ENCODE measurements at regions not wholly inside any gene's neighbourhood (a gene's known extent, or its start where the extent isn't known, plus 50 kb on each side); places are given as distances from the start of the nearest gene placed in this dataset.

- no peaks in the 10 kb centered on the region for H3K79me2 ChIP-seq (ENCODE audit: control insufficient read depth, low read length)
- H3K9me2 ChIP-seq (replicated peaks; ENCODE audit: control insufficient read depth, low read length): no peaks in the 10 kb centered on the region
- no peak overlapping the region for H3K4me3 ChIP-seq (ENCODE audit: low read length)
- TF ChIP-seq EZH2phosphoT487 (IDR thresholded peaks at IDR 0.05; ENCODE audit: borderline replicate concordance, low read length): no peak
- H3K27ac ChIP-seq (ENCODE audit: low read depth, low read length): no peak overlapping the region
- no peaks in the 10 kb centered on the region for H3K36me3 ChIP-seq (ENCODE audit: control insufficient read depth, low read length)
- no peaks in the 10 kb centered on the region for H3K9me3 ChIP-seq (ENCODE audit: control insufficient read depth, insufficient read depth, low read length)
- no peaks in the 10 kb centered on the region for H3F3A ChIP-seq (ENCODE audit: control insufficient read depth, insufficient read depth)
- no peak overlapping the region for H3K4me2 ChIP-seq (ENCODE audit: low read length)
- no peaks in the 10 kb centered on the region for H4K20me1 ChIP-seq (ENCODE audit: control insufficient read depth, insufficient read depth, low read depth, low read length)
- H3K4me1 ChIP-seq (ENCODE audit: control insufficient read depth, low read length): no peaks in the 10 kb centered on the region
- H3K27me3 ChIP-seq (ENCODE audit: control insufficient read depth, low read length): peaks cover 4% of the 10 kb centered on the region; the same call in 1 of the 2 replicates
These were observed 97.2 kb upstream of the ANKH start for GRCh38 chr5:14968796-14969195.

- Histone ChIP-seq H3K27ac (ENCODE audit: low read depth, low read length) (no peak overlapping the region), H3K9me2 (replicated peaks; ENCODE audit: control insufficient read depth, low read length) (no peaks in the 10 kb centered on the region), H3K27me3 (ENCODE audit: control insufficient read depth, low read length) (no peaks in the 10 kb centered on the region), H3K79me2 (ENCODE audit: control insufficient read depth, low read length) (no peaks in the 10 kb centered on the region), H4K20me1 (ENCODE audit: control insufficient read depth, insufficient read depth, low read depth, low read length) (no peaks in the 10 kb centered on the region), H3K36me3 (ENCODE audit: control insufficient read depth, low read length) (no peaks in the 10 kb centered on the region), H3F3A (ENCODE audit: control insufficient read depth, insufficient read depth) (no peaks in the 10 kb centered on the region), H3K4me3 (ENCODE audit: low read length) (no peak overlapping the region), H3K9me3 (ENCODE audit: control insufficient read depth, insufficient read depth, low read length) (no peaks in the 10 kb centered on the region), H3K4me2 (ENCODE audit: low read length) (no peak overlapping the region), H3K4me1 (ENCODE audit: control insufficient read depth, low read length) (no peaks in the 10 kb centered on the region)
- no peak for TF ChIP-seq CTCF (IDR thresholded peaks at IDR 0.05; ENCODE audit: low read depth, low read length, poor library complexity, severe bottlenecking)
- TF ChIP-seq EZH2phosphoT487 (IDR thresholded peaks at IDR 0.05; ENCODE audit: borderline replicate concordance, low read length): no peak
These were observed 95.6 kb upstream of the ANKH start for GRCh38 chr5:14967166-14967565.

- Histone ChIP-seq H3K9me2 (replicated peaks; ENCODE audit: control insufficient read depth, low read length) (no peaks in the 10 kb centered on the region), H3K27ac (ENCODE audit: low read depth, low read length) (no peak overlapping the region), H3K36me3 (ENCODE audit: control insufficient read depth, low read length) (no peaks in the 10 kb centered on the region), H3K27me3 (ENCODE audit: control insufficient read depth, low read length) (no peaks in the 10 kb centered on the region), H4K20me1 (ENCODE audit: control insufficient read depth, insufficient read depth, low read depth, low read length) (no peaks in the 10 kb centered on the region), H3K4me2 (ENCODE audit: low read length) (no peak overlapping the region), H3K79me2 (ENCODE audit: control insufficient read depth, low read length) (no peaks in the 10 kb centered on the region), H3F3A (ENCODE audit: control insufficient read depth, insufficient read depth) (no peaks in the 10 kb centered on the region), H3K9me3 (ENCODE audit: control insufficient read depth, insufficient read depth, low read length) (no peaks in the 10 kb centered on the region), H3K4me3 (ENCODE audit: low read length) (no peak overlapping the region), H3K4me1 (ENCODE audit: control insufficient read depth, low read length) (no peaks in the 10 kb centered on the region)
- TF ChIP-seq CTCF (IDR thresholded peaks at IDR 0.05; ENCODE audit: low read depth, low read length, poor library complexity, severe bottlenecking) (no peak), EZH2phosphoT487 (IDR thresholded peaks at IDR 0.05; ENCODE audit: borderline replicate concordance, low read length) (no peak)
These were observed 94.2 kb upstream of the ANKH start for GRCh38 chr5:14965815-14966214.

GRCh38 chr5:14962604-14963003, 91.0 kb upstream of the ANKH start:
- H3K9me2 ChIP-seq (replicated peaks; ENCODE audit: control insufficient read depth, low read length): no peaks in the 10 kb centered on the region
- no peak for TF ChIP-seq CTCF (IDR thresholded peaks at IDR 0.05; ENCODE audit: low read depth, low read length, poor library complexity, severe bottlenecking)
- TF ChIP-seq EZH2phosphoT487 (IDR thresholded peaks at IDR 0.05; ENCODE audit: borderline replicate concordance, low read length): no peak
- H3K27ac ChIP-seq (ENCODE audit: low read depth, low read length): no peak overlapping the region
- H3K4me3 ChIP-seq (ENCODE audit: low read length): no peak overlapping the region
- H3K27me3 ChIP-seq (ENCODE audit: control insufficient read depth, low read length): no peaks in the 10 kb centered on the region
- no peaks in the 10 kb centered on the region for H3K79me2 ChIP-seq (ENCODE audit: control insufficient read depth, low read length)
- H3K4me2 ChIP-seq (ENCODE audit: low read length): no peak overlapping the region
- H3F3A ChIP-seq (ENCODE audit: control insufficient read depth, insufficient read depth): no peaks in the 10 kb centered on the region
- H4K20me1 ChIP-seq (ENCODE audit: control insufficient read depth, insufficient read depth, low read depth, low read length): no peaks in the 10 kb centered on the region
- no peaks in the 10 kb centered on the region for H3K4me1 ChIP-seq (ENCODE audit: control insufficient read depth, low read length)
- no peaks in the 10 kb centered on the region for H3K9me3 ChIP-seq (ENCODE audit: control insufficient read depth, insufficient read depth, low read length)
- H3K36me3 ChIP-seq (ENCODE audit: control insufficient read depth, low read length): no peaks in the 10 kb centered on the region

Measured in DOHH2 (cell line).